Activated B cell treated with CpG ODN at 0.5 μM for 24 hours (primary cell): ENCODE measurements at regions not wholly inside any gene's neighbourhood (a gene's known extent, or its start where the extent isn't known, plus 50 kb on each side); places are given as distances from the start of the nearest gene placed in this dataset.

Experiments
- ATAC-seq: fragments of 200-7000 bp; cut with Tn5 transposase; one replicate; pipeline ENCODE4 v1.10.0; 2021; ENCODE audit warnings: low read depth, mild to moderate bottlenecking, moderate library complexity
- CTCF ChIA-PET: fragments of 350-600 bp; sonication (Branson Sonifier 250); formaldehyde crosslinking; loops from one replicate; lab custom pipeline; 2021; ENCODE audit warnings: antibody characterized with exemption; lab: Charles Lee
- POLR2A ChIA-PET: fragments of 350-600 bp; sonication (Branson Sonifier 250); formaldehyde crosslinking; loops from one replicate; lab custom pipeline; 2021; ENCODE audit warnings: antibody characterized with exemption; lab: Charles Lee
- DNase-seq: peaks from one replicate; pipeline ENCODE4 v3.0.0; 2022
- H3K27ac Mint-ChIP-seq: one replicate; pipeline ENCODE4 v1.8.0; 2020; ENCODE audit warnings: mixed read lengths
- H3K27me3 Mint-ChIP-seq: one replicate; pipeline ENCODE4 v1.8.0; 2021; ENCODE audit warnings: mixed read lengths
- H3K36me3 Mint-ChIP-seq: one replicate; pipeline ENCODE4 v1.8.0; 2021; ENCODE audit warnings: low read depth, mixed read lengths
- H3K4me1 Mint-ChIP-seq: one replicate; pipeline ENCODE4 v1.8.0; 2021; ENCODE audit warnings: mixed read lengths
- H3K4me3 Mint-ChIP-seq: one replicate; pipeline ENCODE4 v1.8.0; 2020; ENCODE audit warnings: mild to moderate bottlenecking, mixed read lengths
- H3K9me3 Mint-ChIP-seq: one replicate; pipeline ENCODE4 v1.8.0; 2020; ENCODE audit warnings: mixed read lengths
- intact Hi-C: fragments of 100-400 bp; cut with micrococcal nuclease; formaldehyde crosslinking; loops from one replicate; pipeline ENCODE4 v1.15.1; 2024
- TF ChIP-seq, protein P1 (sequence below): fragments of 200-600 bp; IDR thresholded peaks from one replicate; pipeline ENCODE4 v1.8.0; 2022; ENCODE audit warnings: antibody characterized with exemption, mild to moderate bottlenecking

DNA sequence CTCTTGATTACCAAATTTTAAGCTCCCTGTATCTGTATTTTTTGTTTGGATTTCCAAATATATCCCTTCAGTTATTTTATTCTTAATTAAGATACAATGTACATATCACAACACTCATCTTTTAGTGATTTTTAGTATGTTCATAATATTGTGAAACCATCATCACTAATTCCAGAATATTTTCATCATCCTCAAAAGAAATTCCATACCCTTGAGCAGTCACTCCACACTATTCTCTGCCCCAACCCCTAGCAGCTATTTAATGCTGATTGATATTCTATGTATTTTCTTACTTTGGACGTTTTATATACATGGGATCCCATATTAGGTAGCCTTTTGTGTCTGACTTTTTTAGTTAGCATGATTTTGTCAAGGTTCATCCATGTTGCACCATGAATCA lies 127.4 kb upstream of the SLC8A1 start:
- DNase-seq, result no peak
- POLR2A ChIA-PET, result no interaction called here
- TF ChIP-seq, protein P1, sequence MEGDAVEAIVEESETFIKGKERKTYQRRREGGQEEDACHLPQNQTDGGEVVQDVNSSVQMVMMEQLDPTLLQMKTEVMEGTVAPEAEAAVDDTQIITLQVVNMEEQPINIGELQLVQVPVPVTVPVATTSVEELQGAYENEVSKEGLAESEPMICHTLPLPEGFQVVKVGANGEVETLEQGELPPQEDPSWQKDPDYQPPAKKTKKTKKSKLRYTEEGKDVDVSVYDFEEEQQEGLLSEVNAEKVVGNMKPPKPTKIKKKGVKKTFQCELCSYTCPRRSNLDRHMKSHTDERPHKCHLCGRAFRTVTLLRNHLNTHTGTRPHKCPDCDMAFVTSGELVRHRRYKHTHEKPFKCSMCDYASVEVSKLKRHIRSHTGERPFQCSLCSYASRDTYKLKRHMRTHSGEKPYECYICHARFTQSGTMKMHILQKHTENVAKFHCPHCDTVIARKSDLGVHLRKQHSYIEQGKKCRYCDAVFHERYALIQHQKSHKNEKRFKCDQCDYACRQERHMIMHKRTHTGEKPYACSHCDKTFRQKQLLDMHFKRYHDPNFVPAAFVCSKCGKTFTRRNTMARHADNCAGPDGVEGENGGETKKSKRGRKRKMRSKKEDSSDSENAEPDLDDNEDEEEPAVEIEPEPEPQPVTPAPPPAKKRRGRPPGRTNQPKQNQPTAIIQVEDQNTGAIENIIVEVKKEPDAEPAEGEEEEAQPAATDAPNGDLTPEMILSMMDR, result no peak
- H3K27me3 Mint-ChIP-seq, result no peaks in the 10 kb centered on the region
- no peak overlapping the region for H3K4me3 Mint-ChIP-seq
- CTCF ChIA-PET, result no interaction called here
- H3K36me3 Mint-ChIP-seq, result no peaks in the 10 kb centered on the region
- ATAC-seq, result no peak
- no peaks in the 10 kb centered on the region for H3K4me1 Mint-ChIP-seq
- no peaks in the 10 kb centered on the region for H3K9me3 Mint-ChIP-seq
- intact Hi-C loops, result no loop called here
- no peak overlapping the region for H3K27ac Mint-ChIP-seq

DNA sequence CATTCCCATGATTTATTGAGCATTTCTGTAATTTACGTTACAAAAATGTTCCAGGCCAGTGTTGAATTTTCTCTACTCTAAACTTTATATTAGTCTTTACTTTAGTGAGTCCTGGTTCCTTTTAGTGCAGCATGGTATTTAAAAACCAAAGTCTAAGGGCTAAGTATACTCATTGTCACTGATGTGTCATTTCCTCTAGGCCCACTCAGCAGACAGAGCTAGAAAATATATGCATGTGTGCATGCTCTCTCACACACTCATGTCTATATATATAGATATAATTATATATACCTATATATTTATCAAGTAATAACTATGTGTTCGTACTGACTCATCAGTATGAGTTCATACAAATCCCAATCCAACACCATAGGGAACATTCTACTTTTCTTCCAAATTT lies 132.5 kb upstream of the SLC8A1 start:
- no peaks in the 10 kb centered on the region for H3K36me3 Mint-ChIP-seq
- ChIA-PET POLR2A (no interaction called here), CTCF (no interaction called here)
- H3K4me3 Mint-ChIP-seq, result no peak overlapping the region
- DNase-seq (no peak), ATAC-seq (no peak)
- TF ChIP-seq, protein P1, result no peak
- intact Hi-C loops, result no loop called here
- no peaks in the 10 kb centered on the region for H3K9me3 Mint-ChIP-seq
- no peak overlapping the region for H3K27ac Mint-ChIP-seq
- H3K4me1 Mint-ChIP-seq, result no peaks in the 10 kb centered on the region
- no peaks in the 10 kb centered on the region for H3K27me3 Mint-ChIP-seq

DNA sequence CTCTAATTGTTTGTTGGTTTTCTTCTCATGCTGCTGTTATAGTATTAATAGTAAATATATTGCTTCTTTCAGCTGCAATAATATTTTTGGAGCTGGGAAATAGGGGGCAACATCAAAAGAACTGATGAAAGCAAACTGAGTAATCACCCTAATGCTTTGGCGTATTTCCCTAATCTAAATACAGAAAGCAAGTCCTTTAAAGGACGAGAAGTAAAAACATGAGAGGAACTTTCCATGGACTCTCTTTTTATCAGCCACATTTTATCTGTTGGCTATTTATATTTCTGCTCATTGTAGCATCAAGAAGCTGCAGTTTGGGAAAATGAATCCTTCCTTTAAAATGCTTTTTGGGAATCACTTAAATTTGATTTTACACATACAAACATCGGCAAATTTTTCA lies 139.9 kb upstream of the SLC8A1 start:
- ChIA-PET POLR2A (no interaction called here), CTCF (no interaction called here)
- H3K4me3 Mint-ChIP-seq, result no peak overlapping the region
- no peak for ATAC-seq
- no peaks in the 10 kb centered on the region for H3K27me3 Mint-ChIP-seq
- H3K27ac Mint-ChIP-seq, result no peak overlapping the region
- H3K36me3 Mint-ChIP-seq, result no peaks in the 10 kb centered on the region
- DNase-seq, result no peak
- H3K9me3 Mint-ChIP-seq, result no peaks in the 10 kb centered on the region
- intact Hi-C loops, result no loop called here
- TF ChIP-seq, protein P1, result no peak
- no peaks in the 10 kb centered on the region for H3K4me1 Mint-ChIP-seq

DNA sequence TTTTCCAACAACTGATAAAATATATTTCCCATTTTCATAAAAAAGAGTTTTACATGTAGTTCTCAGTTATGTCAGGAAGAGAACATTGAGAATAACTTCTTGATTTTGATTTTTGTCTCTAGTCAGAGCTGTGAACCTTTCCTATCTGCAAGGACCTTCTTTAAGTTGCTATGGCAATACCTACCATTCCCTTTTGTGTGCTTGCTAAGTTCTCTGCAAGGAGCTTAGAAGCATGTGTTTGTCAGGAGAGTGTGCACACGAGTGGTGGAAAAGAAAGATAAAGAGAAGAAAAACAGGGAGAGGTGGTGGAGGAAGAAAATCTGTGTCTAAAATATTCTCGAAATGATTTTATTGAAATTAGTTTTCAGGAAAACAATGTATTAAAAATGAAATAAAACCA lies 140.3 kb upstream of the SLC8A1 start:
- DNase-seq (no peak), ATAC-seq (no peak)
- H3K36me3 Mint-ChIP-seq, result no peaks in the 10 kb centered on the region
- CTCF ChIA-PET, result no interaction called here
- H3K4me1 Mint-ChIP-seq, result no peaks in the 10 kb centered on the region
- POLR2A ChIA-PET, result no interaction called here
- TF ChIP-seq, protein P1, result no peak
- no peak overlapping the region for H3K4me3 Mint-ChIP-seq
- intact Hi-C loops, result no loop called here
- no peak overlapping the region for H3K27ac Mint-ChIP-seq
- no peaks in the 10 kb centered on the region for H3K9me3 Mint-ChIP-seq
- H3K27me3 Mint-ChIP-seq, result no peaks in the 10 kb centered on the region

DNA sequence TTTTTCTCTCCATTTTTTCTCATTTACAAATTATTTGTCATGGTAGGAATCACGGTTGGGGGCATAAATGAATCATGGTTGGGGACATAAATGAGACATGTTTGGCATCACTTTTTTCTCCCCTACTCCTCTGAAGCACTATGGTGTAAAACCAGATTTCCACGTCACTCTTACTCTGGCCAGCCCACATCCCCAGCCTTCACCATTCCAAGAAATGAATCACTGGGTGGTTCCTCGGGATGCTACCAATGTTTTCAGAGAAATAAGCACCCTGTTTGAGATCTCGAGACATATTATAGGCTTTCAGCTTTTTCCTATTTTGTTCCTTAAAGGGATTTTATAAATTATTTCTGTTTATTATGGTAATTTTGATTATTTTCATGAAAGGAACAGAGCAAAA lies 155.0 kb upstream of the SLC8A1 start:
- TF ChIP-seq, protein P1, result no peak
- ChIA-PET POLR2A (no interaction called here), CTCF (no interaction called here)
- H3K4me1 Mint-ChIP-seq, result no peaks in the 10 kb centered on the region
- ATAC-seq (no peak), DNase-seq (no peak)
- no peaks in the 10 kb centered on the region for H3K27me3 Mint-ChIP-seq
- H3K27ac Mint-ChIP-seq, result no peak overlapping the region
- H3K9me3 Mint-ChIP-seq, result peaks cover 2% of the 10 kb centered on the region
- H3K4me3 Mint-ChIP-seq, result no peak overlapping the region
- no peaks in the 10 kb centered on the region for H3K36me3 Mint-ChIP-seq
- intact Hi-C loops, result no loop called here
